Stimulated activated CD8-positive, alpha-beta memory T cell treated with anti-CD3 and anti-CD28 coated beads, Interleukin-4, amount 100 ng/mL, for 1 hour (primary cell): ENCODE measurements at regions not wholly inside any gene's neighbourhood (a gene's known extent, or its start where the extent isn't known, plus 50 kb on each side); places are given as distances from the start of the nearest gene placed in this dataset.

ENCODE experiments used
- DNase-seq, 2 donors: peaks; one replicate each; pipeline ENCODE4 v3.0.0-alpha.2; 2020; ENCODE audit warnings: low read depth in 2 of 2, low spot score in 1 of 2

- no peak for DNase-seq
These were observed 56.8 kb upstream of the PARP11 start for GRCh38 chr12:3929875-3930615.

- DNase-seq: no peak
These were observed 55.5 kb upstream of the PARP11 start for GRCh38 chr12:3928538-3929184.

- no peak for DNase-seq
These were observed 52.4 kb upstream of the PARP11 start for GRCh38 chr12:3925621-3926020.

- DNase-seq: no peak
These were observed 51.6 kb upstream of the PARP11 start for GRCh38 chr12:3924761-3925160.

GRCh38 chr12:3923021-3923420, 49.8 kb upstream of the PARP11 start:
- no peak for DNase-seq
